Hepatocyte (in vitro differentiated cells): ENCODE measurements at regions not wholly inside any gene's neighbourhood (a gene's known extent, or its start where the extent isn't known, plus 50 kb on each side); places are given as distances from the start of the nearest gene placed in this dataset.

Source experiments
- DNase-seq: peaks from one replicate; pipeline ENCODE4 v3.0.0-alpha.2; 2016; ENCODE audit warnings: low spot score
- H2AFZ ChIP-seq: fragments of 200-600 bp; sonication (generic); 2 replicates; pipeline ENCODE4 v1.6.0; 2016; ENCODE audit warnings: antibody characterized with exemption, mild to moderate bottlenecking
- H3K27ac ChIP-seq: fragments of 200-600 bp; sonication (generic); 2 replicates; pipeline ENCODE4 v1.5.1; 2016; ENCODE audit warnings: mild to moderate bottlenecking
- H3K27me3 ChIP-seq: fragments of 200-600 bp; sonication (generic); 2 replicates; pipeline ENCODE4 v1.6.1; 2016
- H3K36me3 ChIP-seq: fragments of 200-600 bp; sonication (generic); replicated peaks from 2 replicates; pipeline ENCODE4 v1.5.1; 2016; ENCODE audit warnings: low read depth; ENCODE audit not compliant: insufficient read depth
- H3K4me1 ChIP-seq: fragments of 200-600 bp; sonication (generic); 2 replicates; pipeline ENCODE4 v1.5.1; 2016; ENCODE audit warnings: mild to moderate bottlenecking, moderate library complexity; ENCODE audit not compliant: insufficient read depth
- H3K4me2 ChIP-seq: fragments of 200-600 bp; sonication (generic); 2 replicates; pipeline ENCODE4 v1.6.0; 2016
- H3K4me3 ChIP-seq: fragments of 200-600 bp; sonication (generic); 2 replicates; pipeline ENCODE4 v1.5.1; 2016; ENCODE audit warnings: mild to moderate bottlenecking
- H3K79me2 ChIP-seq: fragments of 200-600 bp; sonication (generic); 2 replicates; pipeline ENCODE4 v1.6.0; 2017; ENCODE audit warnings: mild to moderate bottlenecking
- H3K9me2 ChIP-seq: fragments of 200-600 bp; sonication (generic); replicated peaks from 2 replicates; pipeline ENCODE4 v1.6.0; 2017; ENCODE audit warnings: mild to moderate bottlenecking; ENCODE audit not compliant: insufficient read depth
- H3K9me3 ChIP-seq: fragments of 200-600 bp; sonication (generic); 2 replicates; pipeline ENCODE4 v1.5.1; 2016; ENCODE audit warnings: low read depth, mild to moderate bottlenecking
- H4K20me1 ChIP-seq: fragments of 200-600 bp; sonication (generic); 2 replicates; pipeline ENCODE4 v1.6.0; 2016; ENCODE audit warnings: mild to moderate bottlenecking; ENCODE audit not compliant: insufficient read depth, poor library complexity, severe bottlenecking
- CTCF ChIP-seq: fragments of 200-600 bp; sonication (generic); IDR thresholded peaks from 2 replicates; pipeline ENCODE4 v1.5.1; 2016; ENCODE audit warnings: antibody characterized with exemption, mild to moderate bottlenecking; ENCODE audit not compliant: poor library complexity
- EZH2 ChIP-seq: fragments of 200-600 bp; sonication (generic); IDR thresholded peaks from 2 replicates; pipeline ENCODE4 v1.6.1; 2016; ENCODE audit warnings: antibody characterized with exemption, mild to moderate bottlenecking, borderline replicate concordance
- EZH2phosphoT487 ChIP-seq: fragments of 200-600 bp; sonication (generic); IDR thresholded peaks from one replicate; pipeline ENCODE4 v1.6.1; 2018; ENCODE audit warnings: antibody characterized with exemption, mild to moderate bottlenecking, low read depth, moderate library complexity; ENCODE audit not compliant: unreplicated experiment, severe bottlenecking
- WGBS: methylation state at CpG from one replicate; pipeline ENCODE4 v1.1.6; 2016; ENCODE audit warnings: low lambda C conversion rate; ENCODE audit errors: missing lambda C conversion rate; 5-methylcytosine and 5-hydroxymethylcytosine counted together

- Histone ChIP-seq H3K27ac (no peak overlapping the region), H3K9me3 (no peaks in the 10 kb centered on the region), H2AFZ (no peak overlapping the region), H4K20me1 (no peaks in the 10 kb centered on the region), H3K9me2 (no peaks in the 10 kb centered on the region), H3K27me3 (peaks cover 81% of the 10 kb centered on the region), H3K4me2 (no peak overlapping the region), H3K4me1 (no peaks in the 10 kb centered on the region), H3K79me2 (no peaks in the 10 kb centered on the region), H3K4me3 (no peak overlapping the region), H3K36me3 (no peaks in the 10 kb centered on the region)
- no peak for DNase-seq
- 86% methylated on average over 15 of the region's 15 CpGs for WGBS
- TF ChIP-seq CTCF (no peak), EZH2phosphoT487 (no peak), EZH2 (no peak)
Observed at GRCh38 chr13:111537115-111537728, 216.8 kb downstream of the TEX29 start.

GRCh38 chr13:111537843-111538499, 217.5 kb downstream of the TEX29 start:
- Histone ChIP-seq H2AFZ (no peak overlapping the region), H3K4me1 (no peaks in the 10 kb centered on the region), H3K9me3 (no peaks in the 10 kb centered on the region), H3K4me3 (no peak overlapping the region), H3K79me2 (no peaks in the 10 kb centered on the region), H4K20me1 (no peaks in the 10 kb centered on the region), H3K4me2 (no peak overlapping the region), H3K27me3 (peaks cover 76% of the 10 kb centered on the region), H3K9me2 (no peaks in the 10 kb centered on the region), H3K36me3 (no peaks in the 10 kb centered on the region), H3K27ac (no peak overlapping the region)
- no peak for TF ChIP-seq CTCF
- TF ChIP-seq EZH2: no peak
- TF ChIP-seq EZH2phosphoT487: no peak
- WGBS: 87% methylated on average over 15 of the region's 15 CpGs
- DNase-seq: no peak

- Histone ChIP-seq H2AFZ (no peak overlapping the region), H3K79me2 (no peaks in the 10 kb centered on the region), H3K9me3 (no peaks in the 10 kb centered on the region), H4K20me1 (no peaks in the 10 kb centered on the region), H3K27ac (no peak overlapping the region), H3K9me2 (no peaks in the 10 kb centered on the region), H3K4me1 (no peaks in the 10 kb centered on the region), H3K4me3 (no peak overlapping the region), H3K4me2 (no peak overlapping the region), H3K27me3 (peaks cover 63% of the 10 kb centered on the region), H3K36me3 (no peaks in the 10 kb centered on the region)
- 90% methylated on average over 12 of the region's 12 CpGs for WGBS
- DNase-seq: no peak
- TF ChIP-seq EZH2phosphoT487: no peak
- no peak for TF ChIP-seq CTCF
- no peak for TF ChIP-seq EZH2
Observed at GRCh38 chr13:111539252-111539651, 218.8 kb downstream of the TEX29 start.
